ENCODE measurements at regions not wholly inside any gene's neighbourhood (a gene's known extent, or its start where the extent isn't known, plus 50 kb on each side); places are given as distances from the start of the nearest gene placed in this dataset.

DNA sequence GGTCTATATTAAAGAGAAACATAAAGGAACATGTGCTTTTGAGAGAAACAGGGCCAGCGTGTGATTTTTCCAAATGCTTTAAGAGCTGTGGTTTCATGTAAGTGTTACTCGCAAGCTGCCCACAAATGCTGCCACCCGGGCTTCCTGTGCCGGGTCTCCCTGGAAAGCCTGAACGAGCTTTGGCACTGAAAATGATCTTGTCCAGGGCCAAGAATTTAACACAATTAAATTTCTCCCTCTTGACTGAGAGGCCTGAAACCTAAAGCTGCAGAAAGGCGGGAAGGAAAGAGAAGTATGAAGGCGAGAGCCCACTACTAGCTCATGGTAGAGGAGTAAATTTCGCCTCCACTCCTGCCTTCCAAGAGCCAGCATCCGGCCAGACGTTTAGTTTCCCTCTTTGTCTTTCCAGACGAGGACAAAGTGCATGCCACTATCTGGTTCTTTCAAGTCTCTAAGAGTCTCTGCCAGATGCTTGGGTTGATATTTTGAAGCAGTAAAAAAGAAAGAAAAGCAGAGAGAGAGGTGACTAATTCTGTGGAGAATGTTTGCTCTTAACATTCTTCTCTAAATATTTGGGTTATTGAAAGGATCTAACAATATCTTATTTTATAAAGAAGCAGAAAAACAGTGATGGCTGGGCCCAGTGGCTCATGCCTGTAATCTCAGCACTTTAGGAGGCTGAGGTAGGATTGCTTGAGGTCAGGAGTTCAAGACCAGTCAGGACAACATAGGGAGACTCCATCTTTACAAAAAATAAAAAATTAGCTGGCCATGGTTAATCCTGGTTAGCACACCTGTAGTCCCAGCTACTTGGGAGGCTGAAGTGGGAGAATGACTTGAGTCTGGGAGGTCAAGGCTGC is 100.0 kb upstream of the HNRNPU start:
- DNase-seq = peak; percentile 17
- in situ Hi-C loops (cut with HindIII; ENCODE audit: low pct_ligation_motif_present, low pct_unique_long_range_greater_than_20kb, low sequenced_read_pairs) = no loop called here

DNA sequence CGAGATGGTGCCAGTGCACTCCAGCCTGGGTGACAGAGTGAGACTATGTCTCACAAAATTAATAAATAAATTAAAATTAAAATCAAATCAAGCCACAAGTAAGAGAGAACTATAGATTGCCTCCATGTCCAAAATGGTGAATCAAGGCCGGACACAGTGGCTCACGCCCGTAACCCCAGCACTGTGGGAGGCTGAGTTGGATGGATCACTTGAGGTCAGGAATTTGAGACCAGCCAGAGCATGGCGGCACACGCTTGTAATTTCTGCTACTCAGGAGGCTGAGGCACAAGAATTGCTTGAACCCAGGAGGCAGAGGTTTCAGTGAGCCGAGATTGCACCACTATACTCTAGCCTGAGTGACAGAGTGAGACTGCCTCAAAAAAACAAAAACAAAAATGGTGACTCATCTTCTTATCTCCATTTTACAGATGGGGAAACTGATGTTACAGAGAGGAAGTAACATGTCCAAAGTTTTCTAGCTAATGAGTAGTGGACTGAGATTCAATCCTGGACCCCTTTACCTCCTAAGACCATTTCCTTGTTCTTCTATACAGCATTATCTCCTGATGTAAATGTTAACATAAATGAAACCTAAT is 99.0 kb upstream of the HNRNPU start:
- no peak for DNase-seq
- in situ Hi-C loops (cut with HindIII; ENCODE audit: low pct_ligation_motif_present, low pct_unique_long_range_greater_than_20kb, low sequenced_read_pairs) = no loop called here

DNA sequence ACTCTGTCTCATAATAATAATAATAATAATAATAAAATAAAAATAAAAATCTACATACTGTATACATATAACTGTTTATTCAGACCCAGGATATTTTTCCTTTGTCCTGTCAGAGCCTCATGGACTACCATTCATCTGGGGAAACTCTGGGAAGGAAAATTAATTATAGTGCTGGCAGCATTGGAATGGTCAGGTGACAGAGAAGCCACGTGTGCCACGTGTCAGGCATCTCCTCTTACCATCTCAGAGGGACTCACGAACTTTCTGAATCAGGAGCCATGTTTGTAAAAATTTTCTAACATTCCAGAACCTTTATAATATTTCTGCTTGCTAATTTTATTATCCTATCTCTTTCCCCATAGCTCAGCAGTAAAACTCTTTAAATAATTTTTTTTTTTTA is 97.8 kb upstream of the HNRNPU start:
- in situ Hi-C loops (cut with HindIII; ENCODE audit: low pct_ligation_motif_present, low pct_unique_long_range_greater_than_20kb, low sequenced_read_pairs) = no loop called here
- DNase-seq = no peak

DNA sequence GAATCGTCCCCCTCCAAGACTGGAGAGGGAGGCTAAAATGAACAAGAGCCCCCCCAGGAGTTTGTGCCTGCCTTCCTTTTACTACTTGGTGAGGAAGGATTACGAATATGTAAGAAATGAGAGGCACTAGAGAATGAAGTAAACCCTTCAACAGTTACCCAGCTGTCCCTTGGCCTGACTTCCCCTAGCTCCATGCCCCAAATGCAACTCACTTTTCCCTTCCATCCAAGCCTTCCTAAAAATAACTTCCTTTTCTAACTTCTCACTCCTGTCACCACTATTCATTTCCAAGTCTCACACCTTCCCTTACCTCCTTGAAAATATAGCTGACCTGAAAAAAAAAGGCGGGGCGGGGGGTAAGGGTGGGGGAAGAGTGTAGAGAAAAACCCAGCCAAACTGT is 96.6 kb upstream of the HNRNPU start:
- in situ Hi-C loops (cut with HindIII; ENCODE audit: low pct_ligation_motif_present, low pct_unique_long_range_greater_than_20kb, low sequenced_read_pairs) = no loop called here
- DNase-seq = no peak

DNA sequence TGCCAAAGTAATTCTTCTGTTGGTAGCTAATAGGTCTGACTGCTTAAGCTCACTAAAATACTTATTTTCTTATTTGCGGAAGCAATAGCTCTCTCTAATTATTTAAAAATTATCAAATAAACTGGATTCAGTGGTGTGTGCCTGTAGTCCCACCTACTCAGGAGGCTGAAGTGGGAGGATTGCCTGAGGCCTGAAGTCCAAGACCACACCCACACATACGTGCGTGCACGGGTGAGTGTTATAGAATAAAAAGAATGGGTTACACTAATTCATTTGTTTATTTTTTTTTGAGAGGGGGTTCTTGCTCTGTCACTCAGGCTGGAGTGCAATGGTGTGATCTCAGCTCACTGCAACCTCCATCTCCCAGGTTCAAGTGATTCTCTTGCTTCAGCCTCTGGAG is 94.2 kb upstream of the HNRNPU start:
- in situ Hi-C loops (cut with HindIII; ENCODE audit: low pct_ligation_motif_present, low pct_unique_long_range_greater_than_20kb, low sequenced_read_pairs) = no loop called here
- no peak for DNase-seq

DNA sequence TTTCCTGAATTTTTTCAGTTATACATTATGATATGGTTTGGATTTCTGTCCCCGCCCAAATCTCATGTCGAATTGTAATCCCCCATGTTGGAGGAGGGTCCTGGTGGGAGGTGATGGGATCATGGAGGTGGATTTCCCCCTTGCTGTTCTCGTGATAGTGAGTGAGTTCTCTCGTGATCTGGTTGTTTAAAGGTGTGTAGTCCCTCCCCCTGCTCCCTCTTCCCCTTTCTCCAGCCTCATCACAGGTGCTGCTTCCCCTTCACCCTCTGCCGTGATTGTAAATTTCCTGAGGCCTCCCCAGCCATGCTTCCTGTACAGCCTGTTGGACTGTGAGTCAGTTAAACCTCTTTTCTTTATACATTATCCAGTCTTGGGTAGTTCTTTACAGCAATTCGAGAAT is 93.2 kb upstream of the HNRNPU start:
- DNase-seq = no peak
- in situ Hi-C loops (cut with HindIII; ENCODE audit: low pct_ligation_motif_present, low pct_unique_long_range_greater_than_20kb, low sequenced_read_pairs) = no loop called here

DNA sequence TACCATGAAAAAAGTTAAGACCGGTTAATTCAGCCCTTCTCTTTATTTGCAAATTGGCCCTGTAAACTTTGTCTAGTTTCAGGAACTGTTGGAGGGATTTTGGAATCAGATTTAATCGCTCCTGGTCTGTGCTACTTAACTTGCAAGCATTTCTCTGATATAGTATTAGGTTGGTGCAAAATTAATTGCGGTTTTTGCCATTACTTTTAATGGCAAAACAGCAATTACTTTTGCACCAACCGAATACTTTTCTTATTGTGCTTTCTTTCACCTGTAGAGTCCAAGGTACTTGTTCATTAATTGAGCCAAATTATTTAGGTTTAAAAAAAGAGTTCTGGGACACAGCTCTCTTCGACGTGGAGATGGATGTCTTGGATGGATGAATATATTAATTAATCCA is 92.8 kb upstream of the HNRNPU start:
- DNase-seq = no peak
- in situ Hi-C loops (cut with HindIII; ENCODE audit: low pct_ligation_motif_present, low pct_unique_long_range_greater_than_20kb, low sequenced_read_pairs) = no loop called here

DNA sequence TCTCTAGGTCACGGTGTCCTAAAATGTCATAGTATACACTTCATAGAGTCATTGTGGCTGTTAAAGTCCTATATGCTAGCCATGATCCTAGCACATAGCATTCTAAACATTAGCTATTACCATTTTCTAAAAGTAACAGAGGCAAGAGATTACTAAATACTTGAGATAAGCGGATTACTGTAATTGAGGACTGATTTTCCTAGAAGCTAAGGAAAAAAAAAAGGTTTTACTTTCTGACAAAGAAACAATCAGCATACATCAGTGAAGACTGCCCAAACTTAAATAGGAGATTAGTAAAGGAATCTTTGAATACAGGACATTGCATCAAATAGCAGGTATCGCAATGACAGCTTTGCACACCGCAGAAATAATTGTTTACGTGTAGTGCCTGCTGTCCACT is 91.3 kb upstream of the HNRNPU start:
- no peak for DNase-seq
- in situ Hi-C loops (cut with HindIII; ENCODE audit: low pct_ligation_motif_present, low pct_unique_long_range_greater_than_20kb, low sequenced_read_pairs) = no loop called here

DNA sequence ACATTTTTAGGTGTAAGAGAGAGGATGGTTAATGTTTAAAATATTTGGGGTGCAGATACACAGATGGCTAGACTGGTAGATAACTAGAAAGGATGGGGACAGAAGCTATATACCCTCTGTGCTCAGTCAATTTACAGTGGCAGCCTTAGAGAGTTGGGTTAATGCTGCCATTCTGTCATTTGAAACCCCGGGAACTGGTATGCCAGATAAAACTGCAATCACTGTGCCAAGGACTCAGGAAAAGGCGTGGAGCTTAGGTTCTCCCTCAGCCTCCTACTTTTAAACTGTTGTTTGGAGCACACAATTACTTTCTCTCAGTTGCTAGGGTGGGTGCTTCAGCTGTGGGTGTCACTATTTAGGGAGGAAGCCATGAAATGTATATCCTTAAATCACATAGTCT is 90.0 kb upstream of the HNRNPU start:
- DNase-seq = no peak
- in situ Hi-C loops (cut with HindIII; ENCODE audit: low pct_ligation_motif_present, low pct_unique_long_range_greater_than_20kb, low sequenced_read_pairs) = no loop called here

DNA sequence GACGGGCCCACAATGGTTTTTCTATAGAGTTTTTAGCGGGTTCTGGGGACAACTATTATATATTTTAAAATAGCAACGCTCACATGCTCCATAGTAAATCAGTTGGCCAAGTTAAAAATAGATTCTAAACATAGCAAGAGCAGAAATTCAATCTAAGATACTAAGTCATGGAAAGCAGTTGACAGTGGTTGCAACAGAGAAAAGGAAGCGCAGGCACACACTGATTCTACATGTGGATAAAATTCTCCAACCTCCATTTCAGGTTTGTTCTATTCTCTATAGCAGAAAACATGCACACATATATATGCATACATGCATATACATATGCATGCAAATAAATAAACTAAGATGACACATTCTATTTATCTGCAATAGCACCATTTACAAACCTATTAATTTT is 89.6 kb upstream of the HNRNPU start:
- in situ Hi-C loops (cut with HindIII; ENCODE audit: low pct_ligation_motif_present, low pct_unique_long_range_greater_than_20kb, low sequenced_read_pairs) = no loop called here
- no peak for DNase-seq

DNA sequence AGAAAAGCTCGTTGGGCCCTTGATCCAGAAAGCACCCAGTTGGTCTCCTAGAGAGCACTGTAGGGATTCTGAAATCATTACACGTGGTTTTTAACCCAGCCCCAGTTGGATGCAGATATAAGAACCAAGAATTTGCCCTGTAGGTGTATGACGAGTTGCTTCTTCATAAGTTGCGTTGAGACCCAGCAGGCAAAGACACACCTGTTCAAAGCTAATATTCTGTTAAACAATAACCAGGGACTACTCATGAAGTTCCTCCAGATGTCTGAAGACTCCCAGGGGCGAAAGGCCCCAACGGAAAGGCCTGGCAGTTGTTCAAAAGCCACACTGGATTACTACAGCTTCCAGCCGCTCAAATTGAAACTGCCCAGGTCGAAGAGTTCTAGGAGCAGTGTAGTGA is 88.6 kb upstream of the HNRNPU start:
- DNase-seq = no peak
- in situ Hi-C loops (cut with HindIII; ENCODE audit: low pct_ligation_motif_present, low pct_unique_long_range_greater_than_20kb, low sequenced_read_pairs) = no loop called here

DNA sequence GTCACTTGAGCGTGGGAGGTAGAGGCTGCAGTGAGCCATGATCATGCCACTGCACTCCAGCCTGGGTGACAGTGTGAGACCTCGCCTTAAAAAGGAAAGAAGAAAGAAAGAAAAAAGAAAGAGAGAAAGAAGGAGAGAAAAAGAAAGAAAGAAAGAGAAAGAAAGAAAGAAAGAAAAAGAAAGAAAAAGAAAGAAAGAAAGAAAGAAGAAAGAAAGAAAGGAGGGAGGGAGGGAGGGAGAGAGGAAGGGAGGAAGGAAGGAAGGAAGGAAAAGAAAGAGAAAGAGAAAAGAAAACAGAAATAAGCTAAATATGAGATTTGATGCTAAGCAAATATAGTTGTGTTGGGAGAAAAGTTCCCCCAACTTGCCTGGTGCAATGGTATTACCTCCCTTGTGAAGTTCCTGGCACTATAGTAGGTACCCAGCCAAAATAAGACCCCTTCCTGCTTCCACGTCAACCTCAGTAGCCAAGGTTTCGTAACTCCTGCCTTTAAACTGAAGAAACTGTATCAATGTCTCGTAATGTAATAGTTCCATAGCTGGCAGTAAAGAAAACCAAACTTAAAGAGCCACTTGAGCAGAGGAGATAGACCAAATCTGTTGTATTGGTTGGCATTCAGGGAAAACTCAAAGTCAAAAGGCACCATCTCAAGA is 88.1 kb upstream of the HNRNPU start:
- in situ Hi-C loops (cut with HindIII; ENCODE audit: low pct_ligation_motif_present, low pct_unique_long_range_greater_than_20kb, low sequenced_read_pairs) = no loop called here
- no peak for DNase-seq

DNA sequence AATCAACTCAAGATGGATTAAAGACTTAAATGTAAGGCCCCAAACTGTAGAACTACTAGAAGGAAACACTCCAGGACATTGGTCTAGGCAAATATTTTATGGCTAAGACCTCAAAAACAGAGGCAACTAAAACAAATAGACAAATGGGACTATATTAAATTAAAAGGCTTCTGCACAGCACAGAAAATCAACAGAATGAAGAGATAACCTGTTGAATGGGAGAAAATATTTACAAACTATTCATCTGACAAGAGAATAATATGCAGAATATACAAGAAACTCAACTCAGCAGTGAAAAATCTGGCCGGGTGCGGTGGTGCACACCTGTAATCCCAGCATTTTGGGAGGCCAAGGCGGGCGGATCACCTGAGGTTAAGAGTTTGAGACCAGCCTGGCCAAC is 84.1 kb upstream of the HNRNPU start:
- no peak for DNase-seq
- in situ Hi-C loops (cut with HindIII; ENCODE audit: low pct_ligation_motif_present, low pct_unique_long_range_greater_than_20kb, low sequenced_read_pairs) = no loop called here

DNA sequence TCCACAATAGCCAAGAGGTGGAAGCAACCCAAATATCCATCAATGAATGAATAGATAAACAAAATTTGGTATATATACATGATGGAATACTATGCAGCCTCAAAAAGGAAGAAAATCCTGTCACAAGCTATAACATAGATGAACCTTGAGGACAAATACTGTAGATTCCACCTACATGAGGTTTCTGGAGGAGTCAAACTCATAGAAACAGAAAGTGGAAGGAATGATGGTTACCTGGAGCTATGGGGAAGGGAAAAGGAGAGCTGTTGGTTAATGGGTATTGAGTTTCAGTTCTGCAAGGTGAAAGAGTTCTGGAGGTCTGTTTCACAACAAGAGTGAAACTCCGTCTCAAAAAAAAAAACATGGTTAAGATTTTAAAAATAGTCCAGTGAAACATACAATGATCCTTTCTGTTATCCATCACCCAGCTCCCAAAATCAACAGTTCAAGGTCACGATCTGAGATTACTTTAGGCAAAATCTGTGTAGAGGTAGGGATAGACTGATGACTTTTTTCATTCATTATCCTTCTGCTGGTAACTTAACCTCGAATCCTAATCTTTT is 80.8 kb upstream of the HNRNPU start:
- no peak for DNase-seq

DNA sequence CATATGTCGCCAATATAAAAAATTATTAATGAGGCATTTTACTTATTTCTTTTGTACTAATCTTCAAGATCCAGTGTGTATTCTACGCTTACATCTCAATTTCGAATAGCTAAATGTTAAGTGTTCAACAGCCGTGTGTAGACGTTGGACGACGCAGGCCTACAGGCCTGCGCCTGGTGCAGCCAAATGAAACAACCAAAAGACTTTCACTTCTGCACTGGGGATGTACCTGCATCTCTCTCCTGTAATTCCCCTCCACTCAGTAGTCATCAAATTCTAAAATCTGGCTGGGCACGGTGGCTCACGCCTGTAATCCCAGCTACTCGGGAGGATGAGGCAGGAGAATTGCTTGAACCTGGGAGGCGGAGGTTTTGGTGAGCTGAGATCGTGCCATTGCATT is 76.8 kb upstream of the HNRNPU start:
- in situ Hi-C loops (cut with HindIII; ENCODE audit: low pct_ligation_motif_present, low pct_unique_long_range_greater_than_20kb, low sequenced_read_pairs) = no loop called here
- no peak for DNase-seq

More for the DNA sequence above, 80.8 kb upstream of the HNRNPU start:
- in situ Hi-C loops (cut with HindIII; ENCODE audit: low pct_ligation_motif_present, low pct_unique_long_range_greater_than_20kb, low sequenced_read_pairs) = no loop called here

DNA sequence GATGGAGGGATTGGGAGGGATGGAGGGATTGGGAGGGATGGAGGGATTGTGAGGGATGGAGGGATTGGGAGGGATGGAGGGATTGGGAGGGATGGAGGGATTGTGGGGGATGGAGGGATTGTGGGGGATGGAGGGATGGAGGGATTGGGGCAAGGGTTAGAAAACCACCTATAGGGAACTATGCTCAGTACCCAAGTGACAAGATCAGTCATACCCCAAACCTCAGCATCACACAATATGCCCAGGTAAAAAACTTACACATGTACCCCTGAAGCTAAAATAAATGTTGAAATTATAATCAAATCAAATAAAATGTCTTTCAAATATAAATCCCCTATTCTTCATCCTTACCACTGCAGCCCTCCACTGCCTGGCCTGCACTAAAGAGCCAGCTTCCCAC is 72.8 kb upstream of the HNRNPU start:
- no peak for DNase-seq
- in situ Hi-C loops (cut with HindIII; ENCODE audit: low pct_ligation_motif_present, low pct_unique_long_range_greater_than_20kb, low sequenced_read_pairs) = no loop called here

DNA sequence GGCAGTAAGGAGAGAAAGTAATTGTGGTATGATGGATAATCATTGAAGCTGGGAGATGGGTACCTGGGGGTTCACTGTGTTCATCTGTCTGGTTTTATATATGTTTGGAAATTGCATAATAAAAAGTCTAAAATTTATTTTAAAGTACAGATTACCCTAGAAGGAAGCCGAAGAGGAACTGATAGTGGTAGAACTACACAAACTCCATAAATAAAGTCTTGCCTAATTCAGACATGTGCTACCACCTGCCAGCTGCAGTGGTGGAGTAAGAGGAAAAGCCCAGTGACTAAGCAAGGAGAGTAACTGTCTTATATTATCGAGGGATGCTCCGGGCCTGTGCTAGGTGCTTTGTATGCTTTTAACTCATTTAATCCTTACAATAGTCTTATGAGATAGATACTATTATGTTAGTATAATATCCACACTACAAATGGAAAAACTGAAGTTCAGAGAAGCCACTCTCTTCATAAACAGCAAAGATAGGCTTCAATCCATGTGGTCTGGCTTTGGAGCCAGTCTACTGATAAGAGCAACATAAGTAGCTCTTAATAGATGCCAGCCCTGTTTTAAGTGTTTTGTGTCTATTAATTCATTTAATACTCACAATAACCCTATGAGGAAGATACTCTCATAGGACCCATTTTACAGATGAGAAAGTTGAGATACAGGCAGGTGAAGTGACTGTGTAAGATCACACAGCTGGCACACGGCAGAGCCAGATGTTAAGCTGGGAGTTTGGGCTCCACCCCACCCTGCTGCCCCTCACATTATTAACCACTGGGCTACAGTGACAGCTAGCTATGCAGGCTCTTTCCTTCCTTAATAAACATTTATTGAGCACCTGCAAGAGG is 56.8 kb upstream of the HNRNPU start:
- in situ Hi-C loops (cut with HindIII; ENCODE audit: low pct_ligation_motif_present, low pct_unique_long_range_greater_than_20kb, low sequenced_read_pairs) = no loop called here

DNA sequence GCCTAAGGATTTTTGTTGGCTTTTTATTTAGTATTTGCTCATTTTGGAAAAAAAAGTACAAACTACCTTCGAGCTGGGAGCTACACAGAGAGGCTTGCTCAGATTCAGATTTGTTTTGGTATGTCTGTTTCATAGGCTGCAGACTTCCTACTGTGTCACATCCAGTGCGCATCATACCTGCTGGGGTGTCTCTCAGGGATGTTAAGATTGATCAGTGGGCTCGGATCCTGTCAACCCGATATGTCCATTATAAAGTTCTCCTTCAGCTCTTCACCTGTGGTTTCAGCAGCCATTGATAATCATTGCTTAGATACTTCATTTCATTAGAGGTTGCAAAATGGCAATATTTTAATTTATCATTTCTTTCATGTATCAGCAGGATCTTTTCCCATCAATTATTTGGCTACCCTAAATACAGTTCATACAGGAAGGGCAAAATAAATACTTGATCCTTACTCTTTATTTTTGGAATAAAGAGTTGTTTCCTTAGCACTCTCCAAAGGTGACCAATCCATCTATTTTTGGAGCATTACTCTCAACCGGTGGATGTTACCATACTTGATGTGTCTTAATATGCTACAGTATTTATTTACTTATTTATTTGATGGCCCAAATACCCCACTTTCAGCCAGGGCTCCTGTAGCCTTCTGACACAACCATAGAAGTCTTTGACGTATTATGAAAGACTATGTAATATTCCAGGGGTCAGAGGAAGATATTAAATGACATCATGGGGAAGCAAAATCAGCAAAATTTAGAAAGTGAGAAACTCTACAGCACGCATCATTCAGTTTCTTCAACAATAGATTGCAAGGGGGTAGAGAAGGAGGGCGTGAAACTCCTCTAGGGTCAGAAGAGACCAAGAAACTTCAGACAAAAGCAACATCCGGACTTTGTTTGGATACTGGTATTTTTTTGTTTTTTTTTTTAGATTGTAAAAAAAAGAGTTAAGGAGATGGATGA is 55.3 kb upstream of the HNRNPU start:
- in situ Hi-C loops (cut with HindIII; ENCODE audit: low pct_ligation_motif_present, low pct_unique_long_range_greater_than_20kb, low sequenced_read_pairs) = no loop called here
- no peak for DNase-seq

More for the DNA sequence above, 56.8 kb upstream of the HNRNPU start:
- no peak for DNase-seq

Measured in ACHN (cell line).